A673 (cell line): ENCODE measurements at regions not wholly inside any gene's neighbourhood (a gene's known extent, or its start where the extent isn't known, plus 50 kb on each side); places are given as distances from the start of the nearest gene placed in this dataset.

Source experiments
- CTCF ChIP-seq: fragments of 300-800, 200-600 bp; sonication (generic); conservative IDR thresholded peaks from 2 replicates; pipeline ENCODE4 v1.5.1; 2017; ENCODE audit warnings: low read depth, mild to moderate bottlenecking, antibody characterized with exemption, low read length, moderate library complexity, mixed read lengths
- EZH2 ChIP-seq: fragments of 200-600 bp; sonication (generic); IDR thresholded peaks from 2 replicates; pipeline ENCODE4 v1.6.1; 2017; ENCODE audit warnings: borderline replicate concordance, low read depth, mild to moderate bottlenecking, mixed read lengths, antibody characterized with exemption, low read length; ENCODE audit not compliant: poor library complexity, severe bottlenecking

DNA sequence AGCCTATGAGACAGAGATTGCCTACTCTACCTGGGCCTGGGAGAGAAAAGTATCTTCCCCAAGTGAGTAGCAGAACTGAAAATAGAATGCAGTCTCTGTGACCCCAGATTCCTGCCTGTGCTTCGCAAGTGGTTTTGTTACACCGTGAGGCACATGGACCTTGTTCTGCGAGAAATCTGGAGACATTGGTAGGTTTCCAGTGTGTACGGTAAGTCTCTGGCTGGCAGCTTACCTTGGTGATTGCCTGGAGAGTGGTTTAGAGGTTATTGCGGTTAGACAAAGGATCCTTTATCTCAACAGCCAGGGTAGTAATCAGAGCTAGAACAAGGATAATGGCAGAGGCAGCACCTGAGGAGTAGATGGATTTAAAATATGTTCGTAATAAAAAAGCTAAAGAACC lies 606.0 kb upstream of the GCFC2 start:
- TF ChIP-seq CTCF (no peak), EZH2 (no peak)
